Right kidney (tissue), 1 donor: ENCODE measurements at regions not wholly inside any gene's neighbourhood (a gene's known extent, or its start where the extent isn't known, plus 50 kb on each side); places are given as distances from the start of the nearest gene placed in this dataset.
"Not testable (repeated sequence)": the region's sequence is repeated elsewhere in the genome, so short reads cannot be mapped to it uniquely, and the experiment has no call there.

ENCODE experiments used
- DNase-seq: peaks from one replicate; pipeline ENCODE4 v3.0.0-alpha.2; 2016

GRCh38 chr13:111623208-111623607, 302.8 kb downstream of the TEX29 start:
- DNase-seq, result no peak

- no peak for DNase-seq
These were observed 303.5 kb downstream of the TEX29 start for GRCh38 chr13:111623743-111624505.

- DNase-seq, result no peak
These were observed 305.3 kb downstream of the TEX29 start for GRCh38 chr13:111625526-111626315.

GRCh38 chr13:111626371-111627305, 306.2 kb downstream of the TEX29 start:
- no peak for DNase-seq

- no peak for DNase-seq
These were observed 307.2 kb downstream of the TEX29 start for GRCh38 chr13:111627596-111627995.

GRCh38 chr13:111629016-111629415, 308.6 kb downstream of the TEX29 start:
- no peak for DNase-seq

- DNase-seq, result no peak
These were observed 309.0 kb downstream of the TEX29 start for GRCh38 chr13:111629457-111629856.

- peak; percentile 25 for DNase-seq
These were observed 309.5 kb downstream of the TEX29 start for GRCh38 chr13:111629926-111630325.

- peak; percentile 26 for DNase-seq
These were observed 310.0 kb downstream of the TEX29 start for GRCh38 chr13:111630406-111630805.

GRCh38 chr13:111631271-111631670, 310.8 kb downstream of the TEX29 start:
- not testable (repeated sequence) for DNase-seq

GRCh38 chr13:111632906-111633305, 312.5 kb downstream of the TEX29 start:
- DNase-seq, result peak; percentile 34

- no peak for DNase-seq
These were observed 313.0 kb downstream of the TEX29 start for GRCh38 chr13:111633401-111633800.

- no peak for DNase-seq
These were observed 314.0 kb downstream of the TEX29 start for GRCh38 chr13:111634410-111634809.

- DNase-seq, result no peak
These were observed 315.8 kb downstream of the TEX29 start for GRCh38 chr13:111636271-111636670.

- no peak for DNase-seq
These were observed 316.4 kb downstream of the TEX29 start for GRCh38 chr13:111636804-111637203.

GRCh38 chr13:111637365-111637764, 316.9 kb downstream of the TEX29 start:
- DNase-seq, result no peak

GRCh38 chr13:111638233-111638632, 317.8 kb downstream of the TEX29 start:
- DNase-seq, result no peak

GRCh38 chr13:111639196-111639705, 318.8 kb downstream of the TEX29 start:
- DNase-seq, result no peak

GRCh38 chr13:111640006-111640405, 319.6 kb downstream of the TEX29 start:
- DNase-seq, result no peak

GRCh38 chr13:111640476-111640875, 320.0 kb downstream of the TEX29 start:
- no peak for DNase-seq

- no peak for DNase-seq
These were observed 321.8 kb downstream of the TEX29 start for GRCh38 chr13:111642156-111642767.

- DNase-seq, result no peak
These were observed 324.3 kb downstream of the TEX29 start for GRCh38 chr13:111644750-111645149.
